ENCODE measurements at regions not wholly inside any gene's neighbourhood (a gene's known extent, or its start where the extent isn't known, plus 50 kb on each side); places are given as distances from the start of the nearest gene placed in this dataset.
"Not testable (repeated sequence)": the region's sequence is repeated elsewhere in the genome, so short reads cannot be mapped to it uniquely, and the experiment has no call there.

- no peak for DNase-seq (ENCODE audit: low read depth in 3 of 3)
Measured at GRCh38 chr5:112472614-112473013, 53.5 kb upstream of the EPB41L4A start.

GRCh38 chr5:112473989-112474388 is 54.9 kb upstream of the EPB41L4A start:
- DNase-seq (ENCODE audit: low read depth in 3 of 3): no peak

GRCh38 chr5:112475747-112476365 is 56.8 kb upstream of the EPB41L4A start:
- DNase-seq (ENCODE audit: low read depth in 3 of 3): no peak

- no peak for DNase-seq (ENCODE audit: low read depth in 3 of 3)
Measured at GRCh38 chr5:112479418-112479817, 60.3 kb upstream of the EPB41L4A start.

GRCh38 chr5:112480501-112480900 is 61.4 kb upstream of the EPB41L4A start:
- no peak for DNase-seq (ENCODE audit: low read depth in 3 of 3)

- DNase-seq (ENCODE audit: low read depth in 3 of 3): no peak
Measured at GRCh38 chr5:112483704-112484103, 64.6 kb upstream of the EPB41L4A start.

- no peak for DNase-seq (ENCODE audit: low read depth in 3 of 3)
Measured at GRCh38 chr5:112485934-112486355, 66.9 kb upstream of the EPB41L4A start.

- no peak for DNase-seq (ENCODE audit: low read depth in 3 of 3)
Measured at GRCh38 chr5:112491257-112491656, 72.2 kb upstream of the EPB41L4A start.

- no peak for DNase-seq (ENCODE audit: low read depth in 3 of 3)
Measured at GRCh38 chr5:112492291-112492690, 73.2 kb upstream of the EPB41L4A start.

GRCh38 chr5:112503749-112504501 is 84.8 kb upstream of the EPB41L4A start:
- not testable (repeated sequence) for DNase-seq (ENCODE audit: low read depth in 3 of 3)

- not testable (repeated sequence) for DNase-seq (ENCODE audit: low read depth in 3 of 3)
Measured at GRCh38 chr5:112509097-112509496, 90.0 kb upstream of the EPB41L4A start.

- no peak for DNase-seq (ENCODE audit: low read depth in 3 of 3)
Measured at GRCh38 chr5:112511920-112512319, 92.8 kb upstream of the EPB41L4A start.

- DNase-seq (ENCODE audit: low read depth in 3 of 3): no peak
Measured at GRCh38 chr5:112512901-112513300, 93.8 kb upstream of the EPB41L4A start.

GRCh38 chr5:112514111-112514510 is 95.0 kb upstream of the EPB41L4A start:
- no peak for DNase-seq (ENCODE audit: low read depth in 3 of 3)

- not testable (repeated sequence) for DNase-seq (ENCODE audit: low read depth in 3 of 3)
Measured at GRCh38 chr5:112520474-112520873, 101.4 kb upstream of the EPB41L4A start.

GRCh38 chr5:112522891-112523673 is 104.0 kb upstream of the EPB41L4A start:
- not testable (repeated sequence) for DNase-seq (ENCODE audit: low read depth in 3 of 3)

- not testable (repeated sequence) for DNase-seq (ENCODE audit: low read depth in 3 of 3)
Measured at GRCh38 chr5:112523674-112524263, 104.7 kb upstream of the EPB41L4A start.

- no peak for DNase-seq (ENCODE audit: low read depth in 3 of 3)
Measured at GRCh38 chr5:112525217-112525616, 106.1 kb upstream of the EPB41L4A start.

GRCh38 chr5:112528928-112529327 is 109.9 kb upstream of the EPB41L4A start:
- no peak for DNase-seq (ENCODE audit: low read depth in 3 of 3)

- no peak for DNase-seq (ENCODE audit: low read depth in 3 of 3)
Measured at GRCh38 chr5:112529525-112529924, 110.4 kb upstream of the EPB41L4A start.

- DNase-seq (ENCODE audit: low read depth in 3 of 3): no peak
Measured at GRCh38 chr5:112532654-112533360, 113.7 kb upstream of the EPB41L4A start.

GRCh38 chr5:112533362-112533761 is 114.3 kb upstream of the EPB41L4A start:
- no peak for DNase-seq (ENCODE audit: low read depth in 3 of 3)

Measured in stimulated activated CD4-positive, alpha-beta T cell treated with anti-CD3 and anti-CD28 coated beads, TNF-alpha, amount 100 ng/mL, for 4 hours (primary cell).